IPS-18c (cell line): ENCODE measurements at regions not wholly inside any gene's neighbourhood (a gene's known extent, or its start where the extent isn't known, plus 50 kb on each side); places are given as distances from the start of the nearest gene placed in this dataset.

Experiments
- H3K4me3 ChIP-seq: 2 replicates; pipeline ENCODE4 v1.7.0; 2013; ENCODE audit warnings: low read depth, mild to moderate bottlenecking, low read length, moderate library complexity; ENCODE audit not compliant: insufficient read depth
- H3K9me3 ChIP-seq: one replicate; pipeline ENCODE4 v1.6.1; 2013; ENCODE audit warnings: mild to moderate bottlenecking, low read length, moderate library complexity; ENCODE audit not compliant: control insufficient read depth, insufficient read depth

- Histone ChIP-seq H3K4me3 (no peak overlapping the region), H3K9me3 (no peaks in the 10 kb centered on the region)
Observed at GRCh38 chr4:182169987-182170386, 73.2 kb upstream of the TENM3 start.

- no peak overlapping the region for H3K4me3 ChIP-seq
Observed at GRCh38 chr4:182170417-182170935, 72.7 kb upstream of the TENM3 start.

DNA sequence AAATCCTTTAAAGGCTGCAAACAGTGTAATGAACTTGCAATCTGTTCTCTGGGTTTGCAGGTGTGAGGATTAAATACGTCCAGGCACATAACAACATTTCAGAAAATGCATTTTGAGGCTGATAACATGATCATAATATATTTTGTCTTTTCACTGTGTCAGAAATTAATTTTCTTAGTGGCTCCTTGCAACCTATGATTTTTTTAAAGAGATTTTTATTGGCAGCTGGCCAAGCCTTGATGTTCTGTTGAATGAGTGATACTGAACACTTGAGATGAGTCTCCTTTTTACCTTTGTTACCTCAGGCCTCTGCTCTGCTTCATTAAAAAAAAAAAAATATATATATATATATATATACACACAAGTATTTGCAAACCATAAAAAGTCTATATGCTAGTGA is 68.2 kb upstream of the TENM3 start:
- Histone ChIP-seq H3K4me3 (no peak overlapping the region), H3K9me3 (no peaks in the 10 kb centered on the region)

More at GRCh38 chr4:182170417-182170935, 72.7 kb upstream of the TENM3 start:
- H3K9me3 ChIP-seq: no peaks in the 10 kb centered on the region

DNA sequence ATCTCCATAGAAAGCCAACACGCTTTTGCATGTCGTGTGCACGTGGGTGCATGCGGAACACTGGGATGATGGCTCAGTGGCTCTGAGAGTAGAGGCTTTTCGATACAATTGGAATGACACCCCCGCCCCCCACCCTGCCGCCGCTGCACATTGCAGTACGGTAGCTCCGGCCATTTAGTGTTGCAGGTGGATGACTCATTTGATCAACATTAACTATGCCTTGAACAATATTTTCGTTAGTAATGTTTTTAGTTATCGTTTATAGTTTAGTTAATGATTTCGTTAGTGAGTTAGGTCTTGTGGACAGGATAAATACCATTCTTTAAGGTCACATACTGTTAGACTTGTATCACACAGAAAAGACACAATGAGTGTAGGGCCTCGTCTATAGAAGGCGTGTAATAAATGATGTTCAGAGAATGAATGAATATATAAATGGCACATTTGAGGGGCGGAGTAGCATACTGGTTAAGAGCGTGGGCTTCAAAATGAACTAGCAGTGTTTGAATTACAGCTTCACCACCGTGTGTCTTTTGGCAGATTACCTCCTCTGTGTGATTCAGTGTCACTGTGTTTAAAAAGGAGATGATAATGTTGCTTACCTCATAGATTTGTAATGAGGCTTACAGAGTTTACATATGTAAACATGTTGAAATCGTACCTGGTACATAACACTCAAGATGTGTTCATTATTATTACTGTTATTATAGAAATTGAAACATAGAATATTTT is 67.2 kb upstream of the TENM3 start:
- H3K4me3 ChIP-seq: no peak overlapping the region
- H3K9me3 ChIP-seq: no peaks in the 10 kb centered on the region

- Histone ChIP-seq H3K9me3 (no peaks in the 10 kb centered on the region), H3K4me3 (no peak overlapping the region)
Observed at GRCh38 chr4:182177166-182177565, 66.0 kb upstream of the TENM3 start.

- H3K9me3 ChIP-seq: no peaks in the 10 kb centered on the region
- no peak overlapping the region for H3K4me3 ChIP-seq
Observed at GRCh38 chr4:182179105-182179504, 64.1 kb upstream of the TENM3 start.

GRCh38 chr4:182179751-182180150 is 63.5 kb upstream of the TENM3 start:
- no peak overlapping the region for H3K4me3 ChIP-seq
- no peaks in the 10 kb centered on the region for H3K9me3 ChIP-seq

DNA sequence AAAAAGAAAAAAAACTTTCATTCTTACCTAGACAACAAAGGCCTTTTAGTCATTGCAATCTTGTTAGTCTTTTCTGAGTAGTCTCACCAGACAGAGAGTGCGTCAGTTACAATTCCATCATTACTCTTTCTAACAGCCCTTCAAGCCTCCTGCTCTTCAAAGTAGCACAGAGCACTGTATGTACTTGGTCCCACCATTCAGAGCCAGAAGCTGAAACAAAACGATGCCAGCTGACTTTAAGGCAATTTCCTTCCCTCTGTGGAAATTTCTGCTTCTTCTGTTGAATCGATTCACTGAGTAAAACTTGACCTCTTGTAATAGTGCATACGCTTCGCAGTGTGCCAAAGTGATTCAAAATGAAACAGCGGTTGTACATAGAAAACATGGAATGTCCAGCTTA is 57.7 kb upstream of the TENM3 start:
- no peaks in the 10 kb centered on the region for H3K9me3 ChIP-seq
- no peak overlapping the region for H3K4me3 ChIP-seq

- no peak overlapping the region for H3K4me3 ChIP-seq
- no peaks in the 10 kb centered on the region for H3K9me3 ChIP-seq
Observed at GRCh38 chr4:182187674-182188073, 55.5 kb upstream of the TENM3 start.

DNA sequence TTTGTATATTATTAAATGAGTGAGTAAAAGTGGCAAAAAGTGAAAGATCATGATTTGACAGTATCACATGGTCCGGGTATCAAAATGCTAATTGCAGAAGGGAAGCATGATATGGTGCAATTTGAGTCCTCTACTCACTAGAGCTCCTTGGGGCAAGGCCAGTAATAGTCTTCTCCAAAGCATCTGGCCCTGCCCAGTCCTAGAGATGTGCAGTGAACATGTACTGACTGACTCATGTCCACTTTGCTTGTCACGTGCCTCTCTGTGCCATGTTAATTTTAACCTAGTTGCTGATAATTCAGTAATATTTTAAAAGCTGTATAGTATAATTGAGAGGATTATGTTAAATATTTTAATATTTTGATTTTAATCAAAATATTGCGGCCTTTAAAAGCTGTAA is 54.6 kb upstream of the TENM3 start:
- Histone ChIP-seq H3K4me3 (no peak overlapping the region), H3K9me3 (no peaks in the 10 kb centered on the region)

DNA sequence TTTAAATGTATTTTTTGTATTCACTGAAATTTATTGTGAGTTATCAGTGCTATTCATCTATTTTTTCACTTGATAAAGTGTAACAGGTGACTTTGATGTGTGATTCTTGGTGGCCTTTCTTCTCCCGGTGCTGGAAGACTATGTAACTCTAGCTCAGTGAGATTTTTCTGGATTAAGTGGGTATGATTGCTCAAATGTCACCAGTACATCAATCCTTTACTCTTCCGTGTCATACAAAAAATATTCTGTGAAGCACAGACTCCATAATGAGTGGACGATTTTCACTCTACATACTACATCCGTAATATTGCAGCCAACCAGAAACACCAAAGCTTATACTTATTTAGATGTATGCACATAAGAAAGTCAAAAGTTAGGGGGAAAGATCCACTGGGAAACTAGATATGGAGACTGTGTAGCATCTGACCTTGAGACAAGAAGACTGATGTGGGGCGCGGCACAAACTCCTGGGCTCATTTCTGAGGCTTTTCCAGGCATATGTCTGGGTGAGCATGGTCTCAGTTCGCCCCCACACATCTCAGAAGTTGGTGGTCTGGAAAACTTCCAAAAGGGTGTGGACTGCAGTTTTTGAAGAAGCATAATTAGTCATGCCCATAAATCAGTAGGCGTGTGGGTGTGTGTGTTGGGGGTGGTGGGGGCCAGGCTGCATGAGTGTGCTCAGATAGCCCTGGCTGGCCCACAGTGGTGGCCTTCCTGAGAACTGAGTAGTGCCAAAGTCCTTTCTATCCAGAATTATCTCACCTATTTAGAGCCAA is 53.9 kb upstream of the TENM3 start:
- Histone ChIP-seq H3K4me3 (no peak overlapping the region), H3K9me3 (no peaks in the 10 kb centered on the region)

- no peak overlapping the region for H3K4me3 ChIP-seq
Observed at GRCh38 chr4:182190306-182190705, 52.9 kb upstream of the TENM3 start.

GRCh38 chr4:182192511-182193181 is 50.6 kb upstream of the TENM3 start:
- no peaks in the 10 kb centered on the region for H3K9me3 ChIP-seq
- H3K4me3 ChIP-seq: no peak overlapping the region

More at GRCh38 chr4:182190306-182190705, 52.9 kb upstream of the TENM3 start:
- H3K9me3 ChIP-seq: no peaks in the 10 kb centered on the region

DNA sequence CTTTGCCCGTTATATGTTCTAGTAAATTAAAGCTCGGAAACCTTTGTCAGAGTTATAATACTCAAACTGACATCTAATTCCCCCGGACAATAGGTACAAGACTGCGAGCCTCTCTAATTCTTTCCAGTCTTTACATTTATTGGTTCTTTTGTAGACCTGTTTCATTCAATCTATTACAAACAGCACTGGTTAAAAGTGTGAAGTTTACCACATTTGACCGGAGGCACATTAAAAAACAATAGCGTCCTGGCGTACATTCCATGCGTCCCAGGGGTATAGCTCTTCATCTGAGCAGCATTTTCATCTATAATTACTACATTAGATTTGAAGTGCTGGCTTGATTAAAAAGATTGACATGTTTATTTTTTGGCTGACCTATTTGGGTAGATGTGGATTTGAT is 49.9 kb upstream of the TENM3 start:
- no peaks in the 10 kb centered on the region for H3K9me3 ChIP-seq
- no peak overlapping the region for H3K4me3 ChIP-seq
